HG03135 (cell line): ENCODE measurements at regions not wholly inside any gene's neighbourhood (a gene's known extent, or its start where the extent isn't known, plus 50 kb on each side); places are given as distances from the start of the nearest gene placed in this dataset.

Experiments
- ATAC-seq: cut with Tn5 transposase; IDR thresholded peaks from one replicate; pipeline ENCODE4 v1.9.1; 2021; ENCODE audit warnings: mild to moderate bottlenecking, moderate library complexity; ENCODE audit not compliant: unreplicated experiment

GRCh38 chr15:35911052-35911777, 365.2 kb upstream of the DPH6 start:
- no peak for ATAC-seq

GRCh38 chr15:35912196-35912595, 366.2 kb upstream of the DPH6 start:
- no peak for ATAC-seq

DNA sequence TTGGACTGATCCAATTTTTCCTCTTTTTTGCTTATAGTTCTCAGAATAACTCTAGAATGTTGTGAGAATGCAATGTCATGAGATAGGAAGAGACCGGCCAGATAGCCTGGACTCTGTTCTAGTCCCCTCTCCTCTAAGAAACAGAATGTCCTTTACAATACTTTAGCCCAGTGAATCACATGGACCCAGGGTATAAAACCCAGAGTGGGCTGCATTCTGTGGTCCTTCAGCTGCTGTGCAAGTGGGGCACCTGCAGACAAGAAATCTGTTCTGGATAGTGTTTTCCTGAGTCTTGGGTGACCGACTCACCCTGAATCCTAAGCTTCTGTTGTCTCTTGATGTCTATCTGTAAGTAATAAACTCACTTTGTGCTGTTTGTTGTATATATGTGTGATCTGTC, 368.6 kb upstream of the DPH6 start:
- ATAC-seq = no peak

GRCh38 chr15:35921046-35921445, 375.1 kb upstream of the DPH6 start:
- no peak for ATAC-seq

GRCh38 chr15:35925275-35926006, 379.5 kb upstream of the DPH6 start:
- ATAC-seq = no peak

- no peak for ATAC-seq
Observed at GRCh38 chr15:35926007-35926380, 380.0 kb upstream of the DPH6 start.

- no peak for ATAC-seq
Observed at GRCh38 chr15:35928847-35929246, 382.9 kb upstream of the DPH6 start.

DNA sequence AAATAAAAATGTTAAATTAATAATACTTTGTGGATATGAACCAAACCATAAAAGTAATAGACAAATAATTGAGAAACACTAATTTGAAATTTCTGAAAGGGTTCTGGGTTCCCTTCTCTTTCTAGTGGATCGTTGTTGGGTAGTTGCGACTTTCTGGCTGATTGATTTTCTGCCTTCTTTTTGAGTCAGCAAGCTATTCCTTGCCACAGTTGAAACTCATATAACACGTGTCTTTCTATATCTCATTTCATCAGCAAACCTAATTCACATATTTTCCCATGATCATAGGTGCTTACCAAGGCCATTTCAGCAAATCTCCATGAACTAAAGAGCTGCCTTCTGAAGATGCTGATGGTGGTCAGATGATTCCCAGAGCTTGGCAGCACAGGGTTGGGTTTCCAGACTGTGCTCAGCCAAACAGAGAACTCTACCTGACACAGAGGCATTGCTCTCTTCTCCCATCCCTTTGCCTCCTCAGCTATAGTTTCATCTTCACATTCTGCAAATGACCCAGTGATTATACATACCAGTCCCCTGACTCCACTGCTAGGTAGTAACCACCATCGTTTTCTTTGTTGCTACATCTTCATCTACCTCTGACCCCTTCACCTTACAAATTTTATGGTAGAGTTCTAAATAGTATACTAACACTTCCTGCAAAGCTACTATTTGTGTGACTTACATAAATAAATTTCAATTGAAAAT, 383.9 kb upstream of the DPH6 start:
- ATAC-seq = no peak

- no peak for ATAC-seq
Observed at GRCh38 chr15:35931799-35932341, 385.9 kb upstream of the DPH6 start.

DNA sequence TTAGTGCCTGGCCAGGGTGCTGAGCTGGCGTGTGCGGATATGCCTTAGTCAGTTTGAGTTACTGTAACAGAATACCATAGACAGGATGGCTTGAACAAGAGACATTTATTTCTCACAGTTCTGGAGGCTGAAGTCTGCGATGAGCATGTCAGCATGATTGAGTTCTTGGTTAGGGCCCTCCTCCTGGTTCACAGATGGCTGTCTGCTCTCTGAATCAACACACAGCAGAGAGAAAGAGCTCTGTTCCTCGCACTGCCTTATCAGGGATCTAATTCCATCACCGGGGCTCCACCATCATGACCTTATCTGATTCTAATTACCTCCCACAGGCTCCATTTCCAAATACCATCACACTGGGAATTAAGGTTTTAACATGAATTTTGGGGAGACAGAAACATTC, 386.6 kb upstream of the DPH6 start:
- no peak for ATAC-seq

DNA sequence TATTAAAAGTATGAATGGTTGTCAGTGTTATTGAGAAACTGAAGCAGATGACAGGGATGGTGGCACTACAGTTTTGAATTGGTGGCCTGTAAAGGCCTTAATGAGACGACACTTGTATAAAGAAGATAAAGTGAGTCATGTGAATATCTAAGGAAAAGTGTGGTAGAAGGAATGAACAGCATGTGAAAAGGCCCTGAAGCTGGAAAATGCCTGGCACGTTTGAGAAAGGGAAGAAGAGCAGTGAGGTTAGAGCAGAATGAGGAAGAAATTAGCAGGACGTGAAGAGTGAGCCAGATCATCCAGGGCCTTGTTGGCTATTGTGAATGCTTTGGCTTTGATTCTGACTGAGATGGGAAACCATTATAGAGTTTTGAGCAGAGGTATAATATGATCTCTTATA, 387.6 kb upstream of the DPH6 start:
- ATAC-seq = no peak

DNA sequence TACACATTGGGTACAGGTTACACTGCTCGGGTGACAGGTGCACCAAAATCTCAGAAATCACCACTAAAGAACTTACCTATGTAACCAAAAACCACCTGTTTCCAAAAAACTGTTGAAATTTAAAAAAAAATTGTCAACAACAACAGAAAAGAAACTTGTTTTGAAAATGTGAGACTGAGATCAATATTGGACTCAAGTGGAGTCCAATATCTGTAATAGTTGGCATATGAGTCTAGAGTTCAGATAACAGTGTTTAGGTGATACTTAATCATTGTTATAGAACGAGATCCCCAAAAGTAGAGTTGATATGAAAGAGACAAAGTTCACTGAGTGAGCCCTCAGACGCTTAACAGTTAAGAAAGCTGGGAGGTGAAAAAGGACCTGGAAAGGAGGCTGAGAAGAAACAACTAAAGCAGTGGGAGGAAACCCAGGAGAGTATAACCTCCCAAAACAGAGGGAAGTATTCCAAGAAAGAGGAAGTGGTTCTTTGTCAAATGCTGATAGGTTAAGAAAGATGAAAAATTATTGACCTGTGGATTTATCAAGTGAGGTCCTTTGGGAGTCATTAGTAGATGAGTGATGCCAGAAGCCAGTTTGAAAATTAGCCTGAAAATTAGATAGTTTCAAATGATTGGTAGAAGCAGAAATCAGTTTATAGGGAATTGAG, 388.6 kb upstream of the DPH6 start:
- no peak for ATAC-seq

DNA sequence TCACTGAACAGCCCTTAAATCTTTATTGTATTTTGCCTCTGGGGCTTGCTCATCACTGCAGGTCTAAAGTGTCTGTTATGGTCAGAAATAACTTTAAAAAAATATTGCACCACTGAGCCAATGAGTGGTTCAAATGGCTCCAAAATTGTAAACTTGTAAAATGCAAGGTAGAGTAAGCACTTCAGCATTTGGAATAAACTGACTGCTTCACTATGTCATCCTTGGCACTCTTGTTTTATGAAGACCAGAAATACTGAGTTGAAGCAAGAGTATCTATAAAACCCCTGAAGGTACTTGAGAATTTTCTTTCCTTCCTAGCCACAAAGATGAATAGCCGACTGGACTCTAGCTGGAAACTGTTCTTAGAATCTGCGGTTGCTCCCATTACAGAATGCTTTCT, 390.3 kb upstream of the DPH6 start:
- no peak for ATAC-seq

- ATAC-seq = no peak
Observed at GRCh38 chr15:35937380-35937779, 391.4 kb upstream of the DPH6 start.

- ATAC-seq = no peak
Observed at GRCh38 chr15:35944945-35945585, 399.1 kb upstream of the DPH6 start.

DNA sequence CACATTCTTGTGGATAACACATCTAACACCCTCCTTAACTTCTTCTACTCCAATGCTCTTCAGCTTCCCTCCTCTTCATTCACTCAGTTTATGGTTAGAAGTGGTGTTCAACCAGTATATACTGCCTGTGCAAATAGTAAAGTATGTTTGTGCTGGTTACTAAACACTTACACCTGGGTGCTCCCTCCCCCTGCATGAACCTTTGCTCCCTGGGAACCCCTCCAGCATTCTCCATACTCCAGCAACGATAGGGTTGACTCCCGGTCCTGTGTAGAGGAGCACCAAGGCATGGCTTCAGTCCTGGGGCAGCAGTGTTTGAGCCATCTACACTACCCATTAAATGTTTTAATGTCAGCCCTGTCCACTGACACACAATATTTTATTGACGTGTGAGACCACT, 407.5 kb upstream of the DPH6 start:
- no peak for ATAC-seq

- ATAC-seq = no peak
Observed at GRCh38 chr15:35956056-35956455, 410.1 kb upstream of the DPH6 start.

- ATAC-seq = no peak
Observed at GRCh38 chr15:35958021-35958420, 412.1 kb upstream of the DPH6 start.

DNA sequence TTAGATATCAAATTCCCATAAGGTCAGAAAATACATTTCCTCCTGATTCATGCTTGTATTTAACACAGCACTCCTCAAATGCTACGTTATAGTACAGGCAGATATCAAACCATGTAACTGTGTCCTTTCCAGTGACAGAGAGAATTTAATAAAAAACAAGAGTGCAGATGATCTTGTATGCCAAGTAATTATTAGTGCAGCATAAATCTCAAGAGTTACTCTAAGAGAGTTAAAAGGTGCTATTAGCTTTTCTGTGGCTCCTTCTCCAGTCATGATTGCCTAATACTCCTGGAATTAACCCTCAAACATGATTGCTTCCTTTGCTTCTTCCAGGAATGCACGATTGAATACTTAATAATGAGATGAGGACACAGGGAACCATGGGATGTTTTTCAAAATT, 413.0 kb upstream of the DPH6 start:
- no peak for ATAC-seq

DNA sequence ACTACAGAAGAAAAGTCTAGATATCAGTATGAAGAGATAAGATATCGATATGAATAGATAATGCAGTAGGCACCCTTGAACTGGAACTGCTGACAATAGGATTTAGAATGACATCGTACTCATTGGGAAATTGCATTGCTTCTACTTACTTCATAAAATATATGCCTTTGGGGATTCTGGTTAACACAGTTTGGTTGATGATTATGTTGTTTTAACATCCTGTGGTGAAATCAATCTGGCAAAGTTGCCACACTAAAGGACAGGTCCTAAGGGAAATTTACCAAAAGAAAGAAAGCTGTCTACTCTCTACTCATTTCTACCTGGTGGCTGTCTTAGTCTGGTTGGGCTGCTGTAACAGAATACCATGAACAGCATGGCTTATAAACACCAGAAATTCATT, 417.4 kb upstream of the DPH6 start:
- ATAC-seq = no peak

DNA sequence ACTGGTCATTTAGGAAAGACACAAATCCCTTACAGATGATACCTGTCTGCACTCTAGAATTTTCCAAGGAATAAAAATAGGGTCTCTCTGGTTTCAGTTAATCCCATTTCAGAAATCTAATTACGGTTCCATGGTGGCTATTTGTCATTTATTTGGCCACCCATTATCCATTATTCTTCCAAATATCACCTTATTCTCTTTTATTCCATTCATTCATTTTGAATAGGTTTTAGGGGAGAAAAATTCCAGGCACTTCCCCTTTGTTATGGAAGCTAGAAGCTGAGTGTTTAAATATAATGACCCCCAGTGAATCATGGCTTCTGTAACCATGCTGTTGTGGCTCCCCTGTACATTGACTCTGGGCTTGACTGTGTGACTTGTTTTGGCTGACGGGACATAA, 420.8 kb upstream of the DPH6 start:
- no peak for ATAC-seq
